ENCODE measurements at regions not wholly inside any gene's neighbourhood (a gene's known extent, or its start where the extent isn't known, plus 50 kb on each side); places are given as distances from the start of the nearest gene placed in this dataset.
"Not testable (repeated sequence)": the region's sequence is repeated elsewhere in the genome, so short reads cannot be mapped to it uniquely, and the experiment has no call there.

DNA sequence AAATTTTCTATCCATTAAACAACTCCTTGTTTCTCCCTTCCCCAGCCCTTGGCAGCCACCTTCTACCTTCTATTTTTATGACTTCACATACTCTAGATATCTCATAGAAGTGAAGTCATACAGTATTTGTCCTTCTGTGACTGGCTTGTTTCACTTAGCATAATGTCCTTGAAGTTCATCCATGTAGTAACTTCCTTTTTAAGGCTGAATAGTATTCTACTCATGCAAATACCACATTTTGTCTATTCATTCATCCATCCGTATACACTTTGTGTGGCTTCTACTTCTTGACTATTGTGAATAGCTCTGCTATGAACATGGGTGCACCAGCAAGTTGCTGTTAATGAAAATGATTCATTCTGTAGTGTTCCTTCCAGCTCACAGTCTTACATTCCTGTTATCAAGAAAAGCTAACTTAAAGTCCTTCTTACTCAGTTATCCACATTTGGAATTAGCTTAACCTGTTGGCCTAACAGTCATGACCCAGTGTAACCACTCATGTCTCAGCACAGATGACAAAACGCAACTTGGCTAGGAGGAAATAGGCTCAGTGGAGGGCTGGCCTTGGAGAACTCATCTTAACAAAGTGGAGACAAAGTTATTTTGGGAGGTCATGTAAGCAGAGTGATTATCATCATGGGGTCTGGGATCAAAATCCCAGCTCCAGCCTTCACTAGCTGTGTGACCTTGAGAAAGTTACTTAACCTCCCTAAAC, 129.7 kb upstream of the MAP3K1 start:
- DNase-seq: no peak

DNA sequence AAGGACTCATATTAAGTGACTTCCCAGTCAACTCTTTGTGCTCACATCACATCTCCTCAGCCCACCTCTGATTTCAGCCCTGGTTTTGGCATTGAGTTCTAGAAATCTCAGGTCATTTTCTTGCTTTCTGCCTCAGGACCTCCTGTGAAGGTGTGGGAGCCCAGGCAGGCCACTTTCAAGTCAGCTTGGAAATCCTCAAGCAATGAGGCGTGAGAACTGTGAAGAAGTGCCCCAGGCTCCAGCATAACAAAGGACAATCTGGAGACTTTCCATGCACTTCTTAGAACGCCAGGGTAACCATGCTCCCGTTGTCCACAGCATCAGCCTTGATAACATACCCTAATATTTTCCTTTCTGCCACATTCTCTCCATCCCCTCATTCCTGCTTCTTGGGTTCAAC, 131.2 kb upstream of the MAP3K1 start:
- no peak for DNase-seq

DNA sequence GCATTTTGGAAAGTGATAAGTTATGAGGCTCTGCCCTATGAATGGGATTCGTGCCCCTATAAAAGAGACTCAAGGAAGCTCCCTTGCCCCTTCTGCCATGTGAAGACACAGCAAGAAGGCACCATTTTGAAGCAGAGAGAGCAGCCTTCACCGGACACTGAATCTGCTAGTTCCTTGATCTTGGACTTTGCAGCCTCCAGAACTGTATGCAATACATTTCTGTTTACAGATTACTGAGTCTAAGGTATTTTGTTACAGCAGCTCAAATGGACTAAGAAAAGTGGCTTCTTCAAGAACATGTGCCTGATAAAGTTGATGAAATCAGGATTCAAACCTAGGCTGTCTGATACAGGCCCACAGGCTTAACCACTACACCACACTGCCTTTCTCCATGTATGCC, 131.6 kb upstream of the MAP3K1 start:
- no peak for DNase-seq

DNA sequence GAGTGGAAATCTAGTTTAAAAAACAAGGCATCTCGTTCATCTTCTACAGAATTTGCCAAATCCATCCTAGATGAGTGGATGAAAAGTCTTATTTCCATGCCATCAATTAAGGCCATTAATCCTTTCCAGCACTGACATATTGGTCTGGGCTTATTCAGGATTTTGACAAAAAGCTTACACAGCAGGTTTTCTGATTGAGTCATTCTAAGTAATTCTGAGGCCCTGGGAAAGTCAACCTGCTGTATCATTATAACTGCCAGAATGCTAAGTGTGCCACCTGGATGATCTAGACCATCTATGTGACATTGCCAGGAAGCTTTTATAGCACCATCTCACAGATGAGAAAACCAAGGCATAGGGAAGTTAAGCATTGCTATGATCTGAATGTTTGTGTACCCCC, 132.1 kb upstream of the MAP3K1 start:
- DNase-seq: no peak

DNA sequence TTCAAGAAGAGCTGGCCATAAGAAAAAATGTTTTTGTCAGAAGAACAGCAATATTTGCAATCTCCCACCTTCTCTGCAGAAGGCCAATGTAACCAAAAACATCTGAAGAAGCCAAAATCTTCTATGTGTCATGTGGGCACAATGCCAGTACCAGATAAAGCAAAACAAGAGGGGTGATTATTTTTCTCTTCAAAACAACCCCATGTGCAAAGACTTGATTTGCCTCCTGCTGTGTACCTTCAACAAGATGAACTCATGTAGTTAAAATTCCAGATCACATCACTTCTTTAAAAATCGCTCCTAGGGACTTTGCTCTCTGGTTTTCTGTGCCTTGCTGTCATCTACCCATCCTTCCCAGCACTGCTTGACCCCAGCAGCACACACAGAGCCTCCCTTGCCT, 134.0 kb upstream of the MAP3K1 start:
- no peak for DNase-seq

DNA sequence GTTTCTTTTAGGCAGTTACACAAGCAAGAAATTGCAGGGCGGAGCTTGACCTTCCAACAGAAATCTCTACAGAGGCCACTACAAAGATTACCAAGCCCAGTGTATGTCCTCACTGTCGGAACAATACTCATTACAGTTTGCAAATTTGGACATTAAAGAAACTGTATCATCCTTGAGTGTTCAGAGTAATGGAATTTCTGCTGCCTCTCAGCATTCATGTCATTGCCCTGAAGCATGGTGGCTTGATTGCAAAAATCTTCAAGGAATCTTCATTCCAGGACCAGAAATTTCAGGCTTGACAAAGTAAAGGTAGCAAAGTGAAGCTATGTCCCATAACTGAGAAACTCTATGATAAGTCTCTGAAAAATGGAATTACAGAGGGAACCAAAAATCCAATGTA, 134.6 kb upstream of the MAP3K1 start:
- DNase-seq: no peak

DNA sequence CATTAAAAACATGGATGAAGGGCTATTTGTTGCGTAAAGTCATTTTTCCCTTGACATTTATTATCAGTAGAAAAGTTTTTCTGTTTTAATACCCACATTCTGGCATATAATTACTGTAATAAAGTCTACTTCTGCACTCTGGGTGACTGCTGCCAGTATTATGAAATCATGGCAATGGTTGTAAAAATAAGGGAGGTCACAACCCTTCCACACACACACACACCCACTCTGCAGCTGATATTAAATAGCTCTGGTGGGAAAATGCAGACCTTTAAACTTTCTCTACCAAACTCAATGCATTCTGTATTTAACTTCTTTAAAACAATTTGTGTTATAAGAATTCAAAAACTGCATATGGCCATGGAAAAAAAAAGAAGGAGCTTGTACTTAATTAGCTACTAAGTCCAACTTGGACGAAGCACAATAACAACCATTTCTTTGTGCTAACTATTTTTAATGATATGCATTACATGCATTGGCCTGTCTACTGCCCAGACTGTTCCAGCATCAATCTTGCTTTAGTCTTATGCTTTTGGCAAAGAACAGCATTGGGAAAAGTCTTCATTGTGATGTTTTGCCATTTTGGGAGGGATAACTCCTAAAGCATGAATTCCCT, 137.6 kb upstream of the MAP3K1 start:
- no peak for DNase-seq

DNA sequence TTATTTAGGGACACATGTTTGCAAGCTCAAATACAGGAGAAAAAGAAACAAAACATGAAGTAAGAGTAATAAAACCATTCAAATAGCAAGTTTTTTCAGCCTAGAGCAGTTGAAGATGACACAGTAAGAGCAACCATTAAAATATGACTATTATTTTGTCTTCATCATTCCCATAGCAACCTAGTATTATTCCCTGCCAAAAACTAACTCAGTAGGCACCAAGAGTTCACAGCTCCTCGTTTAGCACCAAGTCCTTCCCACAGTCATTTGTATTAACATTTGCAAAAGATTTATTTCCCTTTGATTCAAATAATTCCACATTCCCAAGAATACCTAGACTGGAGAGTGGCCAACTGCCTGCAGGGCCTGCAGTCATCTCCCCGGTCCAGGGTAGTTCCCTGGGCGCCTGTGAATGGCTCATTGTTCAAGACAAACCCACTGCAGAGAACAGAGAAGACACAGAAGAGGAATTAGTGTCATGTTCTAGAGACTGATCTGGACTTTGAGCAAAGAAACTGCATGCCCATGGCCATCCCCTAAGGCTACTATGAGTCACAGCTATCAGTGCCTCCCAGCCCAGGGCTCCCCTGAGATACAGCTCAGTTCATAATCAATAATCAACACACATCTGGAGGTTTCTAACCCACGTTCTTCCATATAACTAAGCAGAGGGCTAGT, 139.1 kb upstream of the MAP3K1 start:
- no peak for DNase-seq

DNA sequence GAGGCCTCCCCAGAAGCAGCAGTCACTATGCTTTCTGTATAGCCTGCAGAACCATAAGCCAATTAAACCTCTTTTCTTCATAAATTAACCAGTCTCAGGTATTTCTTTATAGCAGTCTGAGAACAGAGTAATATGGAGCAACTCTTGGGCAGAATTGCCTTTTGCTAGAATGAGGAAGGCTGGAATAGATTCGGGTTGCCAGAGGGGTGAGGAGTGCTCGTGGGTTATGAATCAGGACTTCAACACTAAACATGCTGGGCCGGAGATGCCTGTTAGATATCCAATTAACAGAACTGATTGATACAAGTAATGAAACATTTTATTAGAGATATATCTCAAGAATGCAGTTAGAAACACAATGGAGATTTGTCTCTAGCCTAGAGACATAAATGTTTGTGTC, 140.9 kb upstream of the MAP3K1 start:
- no peak for DNase-seq

DNA sequence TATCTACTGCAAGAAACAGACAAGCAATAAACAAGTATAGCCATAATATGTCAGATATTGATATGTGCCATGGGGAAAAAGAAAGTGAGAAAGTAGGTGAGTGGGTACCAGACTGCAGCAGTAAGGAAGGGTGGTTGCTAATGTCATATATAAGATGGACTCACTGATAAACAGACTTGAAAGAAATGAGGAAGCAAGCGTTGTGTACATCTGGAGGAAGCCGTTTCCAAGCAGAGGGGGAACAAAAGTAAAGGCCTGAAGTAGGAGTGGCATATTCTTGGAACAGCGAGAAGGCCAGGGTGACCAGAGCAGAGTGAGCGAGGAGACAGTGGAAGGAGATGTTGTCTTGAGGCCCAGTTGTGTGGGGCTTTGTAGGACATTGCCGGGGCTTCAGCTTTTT, 142.2 kb upstream of the MAP3K1 start:
- no peak for DNase-seq

DNA sequence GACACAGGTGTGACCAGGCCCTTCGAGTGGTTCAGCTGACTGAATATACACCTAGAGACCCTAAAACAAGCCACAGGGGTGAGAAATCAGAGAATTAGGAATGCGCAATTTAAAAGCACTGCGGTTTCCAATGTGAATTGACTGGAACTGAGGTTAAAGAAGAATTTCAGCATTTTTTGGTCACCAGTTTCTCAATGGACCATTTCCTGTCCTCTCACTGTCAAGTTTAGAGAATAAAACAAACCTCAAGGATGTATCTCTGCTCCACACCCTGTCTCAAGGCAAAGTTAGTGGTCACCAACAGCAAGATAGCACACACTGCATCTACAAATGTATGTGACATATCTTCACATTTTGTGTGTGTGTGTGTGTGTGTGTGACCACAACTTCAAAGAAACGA, 143.8 kb upstream of the MAP3K1 start:
- DNase-seq: no peak

DNA sequence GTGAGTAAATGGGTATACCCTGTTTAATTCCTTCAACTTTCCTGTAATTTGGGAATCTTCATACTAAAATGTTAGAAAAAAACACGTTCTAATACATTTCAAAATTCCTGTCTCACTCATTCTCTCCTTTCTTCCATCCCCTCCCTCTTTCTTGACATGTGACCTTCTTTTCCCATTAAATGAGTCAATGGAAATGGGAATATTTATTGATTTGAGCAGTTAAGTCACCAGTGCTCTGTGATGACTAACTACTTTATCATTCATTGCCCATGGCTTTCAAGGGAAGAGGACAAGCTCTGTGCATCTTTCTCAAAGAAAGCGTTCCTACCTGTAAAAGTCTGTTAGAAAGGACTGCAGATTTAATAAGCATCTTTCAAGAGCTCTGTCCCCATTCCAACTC, 144.4 kb upstream of the MAP3K1 start:
- DNase-seq: no peak

DNA sequence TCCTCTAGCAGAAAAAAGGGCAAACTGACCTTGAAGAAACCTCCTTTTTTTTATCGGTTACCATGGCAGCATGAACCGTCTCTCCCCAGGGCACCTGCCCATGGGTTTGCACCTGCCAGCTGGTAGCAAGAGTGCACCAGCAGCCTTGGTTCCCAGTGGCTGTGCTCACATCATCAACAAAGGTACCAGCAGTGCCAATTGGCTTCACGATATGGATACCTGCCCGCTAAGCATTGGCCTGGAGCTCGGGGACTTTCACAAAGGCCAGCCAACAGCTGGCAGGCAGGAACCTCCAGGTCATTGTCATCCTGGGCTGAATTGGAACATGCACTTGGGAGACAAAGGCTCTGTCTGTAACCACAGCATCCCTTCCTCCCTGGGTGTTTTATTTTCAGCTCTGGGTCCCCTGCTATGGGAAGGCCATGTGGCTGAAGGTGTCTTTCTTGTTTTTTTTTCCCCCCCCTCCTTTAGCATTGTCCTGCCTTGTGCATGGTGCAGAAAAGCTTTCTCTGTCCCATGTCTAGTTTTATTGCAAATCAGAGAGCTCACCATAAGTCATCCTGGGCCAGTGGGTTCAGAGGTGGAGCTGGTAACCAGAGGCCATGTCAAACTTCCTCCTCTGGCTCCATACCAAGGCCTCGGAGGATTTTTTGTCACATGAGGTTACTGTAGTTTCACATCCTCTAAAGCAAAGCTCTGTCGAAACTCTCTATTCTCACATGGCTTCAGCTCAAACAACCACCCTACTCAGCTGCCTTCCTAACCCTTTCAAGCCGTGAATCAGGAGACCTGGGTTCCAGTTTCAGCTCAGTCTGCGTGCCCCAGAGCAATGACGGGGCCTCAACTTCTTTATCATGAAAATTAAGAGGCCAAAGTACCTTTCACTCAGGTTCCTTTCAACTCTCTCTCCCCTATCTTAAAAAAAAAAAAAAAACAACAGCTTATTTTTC, 145.5 kb upstream of the MAP3K1 start:
- DNase-seq: no peak

DNA sequence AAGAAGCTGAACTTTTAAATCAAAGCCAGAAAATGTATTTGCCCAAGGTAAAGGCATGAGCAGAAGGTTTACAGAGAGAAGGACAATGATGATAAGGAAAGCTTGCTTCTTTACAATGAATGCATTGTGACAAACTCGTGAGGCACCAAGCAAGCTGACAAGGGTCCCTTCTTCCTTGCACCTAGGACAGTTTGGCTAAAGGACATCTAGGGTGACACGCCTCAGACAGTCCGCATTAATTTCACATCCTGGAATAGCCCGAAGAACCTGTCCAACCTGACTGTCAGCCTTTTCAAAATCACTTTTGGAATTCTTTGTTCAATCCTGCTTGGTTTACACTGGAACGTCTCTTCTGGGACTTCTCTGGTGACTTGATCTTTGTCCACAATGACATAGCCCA, 146.4 kb upstream of the MAP3K1 start:
- no peak for DNase-seq

DNA sequence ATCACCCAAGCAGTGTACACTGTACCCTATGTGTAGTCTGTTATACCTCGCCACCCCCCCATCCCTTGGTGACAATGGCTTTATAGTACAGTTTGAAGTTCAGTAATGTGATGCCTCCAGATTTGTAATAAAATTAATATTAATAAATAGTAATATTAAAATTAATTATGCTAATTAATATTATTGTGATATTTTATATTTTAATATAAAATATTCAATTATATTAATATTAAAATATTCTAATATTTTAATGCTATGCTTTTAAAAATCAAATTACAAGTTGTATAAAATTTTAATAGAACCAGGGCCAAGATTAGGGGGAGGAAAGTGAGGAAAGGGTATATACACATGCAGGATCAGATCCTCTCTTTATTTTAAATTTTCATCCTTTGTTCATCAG, 147.7 kb upstream of the MAP3K1 start:
- DNase-seq: no peak

DNA sequence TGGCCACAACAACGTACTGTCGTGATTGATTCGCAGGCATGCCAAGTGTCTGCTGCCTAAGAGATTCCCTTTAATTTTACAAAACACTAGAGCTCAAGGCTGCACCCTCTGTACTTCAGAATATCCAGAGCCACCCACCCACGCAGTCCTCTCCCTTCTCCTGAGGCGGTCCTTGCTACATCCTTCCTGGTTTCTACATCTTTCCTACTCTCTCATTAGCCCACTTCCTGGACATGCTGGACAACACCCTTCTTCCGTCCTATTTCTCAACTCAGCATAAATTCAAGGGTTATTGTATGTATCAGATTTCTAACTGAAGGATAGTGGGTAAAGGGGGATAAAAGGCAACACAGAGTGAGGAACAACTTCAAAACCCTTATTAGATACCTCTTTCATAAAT, 148.4 kb upstream of the MAP3K1 start:
- DNase-seq: no peak

DNA sequence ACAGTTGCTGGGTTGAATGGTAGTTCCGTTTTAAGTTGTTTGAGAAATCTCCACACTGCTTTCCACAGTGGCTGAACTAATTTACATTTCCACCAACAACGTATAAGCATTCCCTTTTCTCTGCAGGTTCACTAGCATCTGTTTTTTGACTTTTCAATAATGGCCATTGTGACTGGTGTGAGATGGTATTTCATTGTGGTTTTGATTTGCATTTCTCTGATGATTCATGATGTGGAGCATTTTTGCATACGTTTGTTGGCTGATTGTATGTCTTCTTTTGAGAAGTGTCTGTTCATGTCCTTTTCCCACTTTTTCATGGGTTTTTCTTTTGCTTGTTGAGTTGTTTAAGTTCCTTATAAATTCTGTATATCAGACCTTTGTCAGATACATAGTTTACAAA, 150.2 kb upstream of the MAP3K1 start:
- not testable (repeated sequence) for DNase-seq

DNA sequence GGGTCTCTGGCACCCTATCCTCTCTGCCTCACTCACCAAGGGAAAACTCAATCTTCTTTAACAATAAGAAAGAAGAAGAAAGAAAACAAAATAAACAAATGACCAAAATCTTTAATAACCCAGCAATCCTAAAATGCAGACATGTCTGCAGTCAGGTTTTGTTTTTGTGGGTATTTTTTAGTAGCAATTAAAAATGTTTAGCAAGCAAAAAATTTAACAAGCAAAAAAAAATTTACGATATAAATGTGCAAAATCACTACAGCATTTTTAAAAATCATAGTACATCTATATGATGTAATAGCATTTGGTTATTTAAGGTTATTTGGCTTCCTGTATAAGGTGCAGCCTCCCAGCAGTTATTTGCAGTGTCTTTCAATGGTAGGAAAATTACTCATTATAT, 151.3 kb upstream of the MAP3K1 start:
- no peak for DNase-seq

DNA sequence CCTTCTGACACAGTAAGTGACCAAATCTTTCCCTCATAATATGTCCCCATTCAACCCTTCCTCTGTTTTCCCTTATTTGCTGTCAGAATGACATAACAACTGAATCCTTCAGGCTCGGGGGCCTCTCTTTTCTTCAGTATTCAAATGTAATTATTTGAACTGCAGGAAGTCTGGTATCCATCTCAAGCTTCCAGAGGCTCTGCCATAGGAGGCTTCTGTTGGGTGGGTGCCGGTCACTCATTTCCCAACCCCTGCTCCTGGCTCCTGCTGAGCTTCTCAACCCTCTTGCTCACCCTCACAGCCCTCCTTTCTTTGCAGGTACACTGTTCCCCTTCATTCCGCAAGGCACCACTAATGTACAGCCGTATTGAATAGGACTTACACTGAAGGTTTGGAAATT, 151.8 kb upstream of the MAP3K1 start:
- no peak for DNase-seq

DNA sequence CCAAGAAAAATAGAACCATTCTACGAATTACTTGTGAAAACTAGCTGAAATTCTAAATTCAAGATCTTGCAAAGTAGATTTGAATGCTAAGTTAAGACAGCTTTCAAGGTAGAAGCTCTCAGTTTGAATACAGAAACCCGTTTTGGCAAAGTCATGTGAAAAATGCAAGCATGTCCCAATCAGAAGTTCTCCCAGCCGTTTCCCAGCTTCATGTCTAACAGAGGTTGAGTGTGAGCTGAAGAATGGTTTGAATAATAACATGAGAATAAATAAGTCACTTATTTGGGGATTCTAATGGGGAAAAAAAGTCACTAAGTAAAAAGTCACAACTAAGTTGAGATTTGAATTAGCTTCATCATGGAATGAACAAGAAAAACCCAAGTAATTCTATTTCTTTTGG, 152.5 kb upstream of the MAP3K1 start:
- no peak for DNase-seq

DNA sequence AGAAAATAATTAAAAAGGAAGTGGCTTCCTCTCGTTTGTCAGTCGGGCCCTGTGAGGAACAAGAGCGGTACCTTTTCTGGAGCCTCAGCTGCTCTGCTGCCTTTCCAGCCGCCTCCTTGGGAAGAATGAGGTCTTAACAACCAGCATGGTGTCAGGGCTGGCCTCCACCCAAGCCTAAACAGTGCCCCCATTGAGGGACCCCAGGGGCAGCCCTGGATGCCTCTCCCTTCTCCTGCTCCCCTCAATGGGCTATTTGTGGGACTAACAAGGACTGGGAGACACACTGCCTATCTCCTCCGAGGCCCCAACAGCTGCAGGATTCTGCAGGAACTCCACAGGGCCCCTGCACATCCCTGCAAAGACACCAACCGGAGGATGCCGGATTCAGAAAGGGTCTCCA, 155.4 kb upstream of the MAP3K1 start:
- DNase-seq: no peak

DNA sequence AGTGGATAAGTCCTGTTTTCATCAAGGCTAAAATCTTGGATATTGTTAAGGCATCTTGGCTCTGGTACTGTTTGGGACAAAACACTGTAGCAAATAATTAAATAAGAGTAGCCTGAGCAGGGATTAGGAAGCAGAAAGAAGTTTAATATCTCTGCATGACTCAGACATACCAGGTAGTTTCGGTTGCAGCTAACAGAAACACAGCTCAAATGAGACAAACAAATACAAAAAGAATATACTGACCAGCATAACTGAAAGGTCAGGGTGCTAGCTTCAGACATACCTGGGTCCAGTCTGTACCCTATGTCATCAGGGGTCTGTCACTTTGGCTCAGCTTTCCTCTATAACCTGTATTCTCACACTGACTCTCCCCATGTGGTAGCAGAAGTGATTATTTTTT, 156.4 kb upstream of the MAP3K1 start:
- no peak for DNase-seq
